ENCODE measurements at regions not wholly inside any gene's neighbourhood (a gene's known extent, or its start where the extent isn't known, plus 50 kb on each side); places are given as distances from the start of the nearest gene placed in this dataset.

GRCh38 chr1:55313903-55314302 lies 98.7 kb upstream of the USP24 start:
- Mint-ChIP-seq H3K36me3 (no peaks in the 10 kb centered on the region), H3K4me1 (ENCODE audit: unreplicated experiment) (peaks cover 18% of the 10 kb centered on the region), H3K27ac (no peak overlapping the region), H3K9me3 (no peaks in the 10 kb centered on the region), H3K4me3 (no peak overlapping the region), H3K27me3 (peaks cover 16% of the 10 kb centered on the region)
- no peak for DNase-seq (ENCODE audit: extremely low spot score, unreplicated experiment)
- TF ChIP-seq CTCF (conservative IDR thresholded peaks at IDR 0.05): no peak

- no peak overlapping the region for H3K27ac Mint-ChIP-seq
- TF ChIP-seq CTCF (conservative IDR thresholded peaks at IDR 0.05): no peak
- no peak overlapping the region for H3K4me3 Mint-ChIP-seq
- H3K4me1 Mint-ChIP-seq (ENCODE audit: unreplicated experiment): peaks cover 17% of the 10 kb centered on the region
- DNase-seq (ENCODE audit: extremely low spot score, unreplicated experiment): no peak
- no peaks in the 10 kb centered on the region for H3K36me3 Mint-ChIP-seq
- peaks cover 20% of the 10 kb centered on the region for H3K27me3 Mint-ChIP-seq
- no peaks in the 10 kb centered on the region for H3K9me3 Mint-ChIP-seq
Measured at GRCh38 chr1:55311979-55312378, 96.8 kb upstream of the USP24 start.

- H3K27ac Mint-ChIP-seq: no peak overlapping the region
- H3K36me3 Mint-ChIP-seq: no peaks in the 10 kb centered on the region
- no peak overlapping the region for H3K4me3 Mint-ChIP-seq
- H3K27me3 Mint-ChIP-seq: peaks cover 21% of the 10 kb centered on the region
- TF ChIP-seq CTCF (conservative IDR thresholded peaks at IDR 0.05): no peak
- no peaks in the 10 kb centered on the region for H3K9me3 Mint-ChIP-seq
- DNase-seq (ENCODE audit: extremely low spot score, unreplicated experiment): no peak
- peaks cover 17% of the 10 kb centered on the region for H3K4me1 Mint-ChIP-seq (ENCODE audit: unreplicated experiment)
Measured at GRCh38 chr1:55311057-55311641, 96.0 kb upstream of the USP24 start.

- no peaks in the 10 kb centered on the region for H3K9me3 Mint-ChIP-seq
- H3K4me3 Mint-ChIP-seq: no peak overlapping the region
- H3K4me1 Mint-ChIP-seq (ENCODE audit: unreplicated experiment): peaks cover 17% of the 10 kb centered on the region
- H3K36me3 Mint-ChIP-seq: no peaks in the 10 kb centered on the region
- H3K27ac Mint-ChIP-seq: no peak overlapping the region
- no peak for DNase-seq (ENCODE audit: extremely low spot score, unreplicated experiment)
- H3K27me3 Mint-ChIP-seq: peaks cover 21% of the 10 kb centered on the region
- no peak for TF ChIP-seq CTCF (conservative IDR thresholded peaks at IDR 0.05)
Measured at GRCh38 chr1:55310505-55310971, 95.4 kb upstream of the USP24 start.

GRCh38 chr1:55309786-55310504 lies 94.8 kb upstream of the USP24 start:
- Mint-ChIP-seq H3K4me1 (ENCODE audit: unreplicated experiment) (peaks cover 21% of the 10 kb centered on the region), H3K27me3 (peaks cover 21% of the 10 kb centered on the region), H3K4me3 (no peak overlapping the region), H3K9me3 (no peaks in the 10 kb centered on the region), H3K27ac (no peak overlapping the region), H3K36me3 (no peaks in the 10 kb centered on the region)
- no peak for DNase-seq (ENCODE audit: extremely low spot score, unreplicated experiment)
- TF ChIP-seq CTCF (conservative IDR thresholded peaks at IDR 0.05): no peak
